Retinal pigment epithelial cell (primary cell): ENCODE measurements at regions not wholly inside any gene's neighbourhood (a gene's known extent, or its start where the extent isn't known, plus 50 kb on each side); places are given as distances from the start of the nearest gene placed in this dataset.

Source experiments
- DNase-seq: peaks from one replicate; pipeline ENCODE4 v3.0.0-alpha.2; 2010; ENCODE audit warnings: low read depth
- H3K4me3 ChIP-seq: 2 replicates; pipeline ENCODE4 v1.5.1; 2011; ENCODE audit warnings: mild to moderate bottlenecking, low read length, control low read depth, moderate library complexity
- CTCF ChIP-seq: conservative IDR thresholded peaks from 2 replicates; pipeline ENCODE4 v1.5.1; 2011; ENCODE audit warnings: low read depth, low read length, control low read depth, inconsistent platforms

GRCh38 chr4:126209147-126209546, 894.4 kb downstream of the FAT4 start:
- no peak overlapping the region for H3K4me3 ChIP-seq
- no peak for TF ChIP-seq CTCF
- no peak for DNase-seq

- no peak for DNase-seq
- no peak for TF ChIP-seq CTCF
- no peak overlapping the region for H3K4me3 ChIP-seq
These were observed 899.2 kb downstream of the FAT4 start for GRCh38 chr4:126213996-126214395.

GRCh38 chr4:126215759-126216158, 901.0 kb downstream of the FAT4 start:
- no peak overlapping the region for H3K4me3 ChIP-seq
- peak; percentile 12 for DNase-seq
- TF ChIP-seq CTCF = no peak

GRCh38 chr4:126216611-126217010, 901.9 kb downstream of the FAT4 start:
- DNase-seq = no peak
- TF ChIP-seq CTCF = no peak
- no peak overlapping the region for H3K4me3 ChIP-seq

GRCh38 chr4:126221282-126221681, 906.5 kb downstream of the FAT4 start:
- no peak for DNase-seq
- no peak overlapping the region for H3K4me3 ChIP-seq
- no peak for TF ChIP-seq CTCF

- DNase-seq = no peak
- no peak overlapping the region for H3K4me3 ChIP-seq
- no peak for TF ChIP-seq CTCF
These were observed 907.1 kb downstream of the FAT4 start for GRCh38 chr4:126221717-126222340.

- no peak for DNase-seq
- H3K4me3 ChIP-seq = no peak overlapping the region
- peak; percentile 73 for TF ChIP-seq CTCF
These were observed 909.1 kb downstream of the FAT4 start for GRCh38 chr4:126223784-126224407.
